ENCODE measurements at regions not wholly inside any gene's neighbourhood (a gene's known extent, or its start where the extent isn't known, plus 50 kb on each side); places are given as distances from the start of the nearest gene placed in this dataset.

GRCh38 chr13:97797553-97797952 lies 155.9 kb upstream of the IPO5 start:
- no peak for DNase-seq (ENCODE audit: low read depth in 2 of 2)

- no peak for DNase-seq (ENCODE audit: low read depth in 2 of 2)
Observed at GRCh38 chr13:97798171-97798821, 155.2 kb upstream of the IPO5 start.

- no peak for DNase-seq (ENCODE audit: low read depth in 2 of 2)
Observed at GRCh38 chr13:97798836-97799235, 154.6 kb upstream of the IPO5 start.

GRCh38 chr13:97802213-97802612 lies 151.3 kb upstream of the IPO5 start:
- DNase-seq (ENCODE audit: low read depth in 2 of 2), result no peak

- no peak for DNase-seq (ENCODE audit: low read depth in 2 of 2)
Observed at GRCh38 chr13:97809576-97809975, 143.9 kb upstream of the IPO5 start.

GRCh38 chr13:97810152-97810551 lies 143.3 kb upstream of the IPO5 start:
- DNase-seq (ENCODE audit: low read depth in 2 of 2), result no peak

GRCh38 chr13:97822377-97822776 lies 131.1 kb upstream of the IPO5 start:
- no peak for DNase-seq (ENCODE audit: low read depth in 2 of 2)

GRCh38 chr13:97826421-97827012 lies 127.0 kb upstream of the IPO5 start:
- DNase-seq (ENCODE audit: low read depth in 2 of 2), result no peak

- DNase-seq (ENCODE audit: low read depth in 2 of 2), result no peak
Observed at GRCh38 chr13:97834250-97834649, 119.2 kb upstream of the IPO5 start.

GRCh38 chr13:97843189-97843588 lies 110.3 kb upstream of the IPO5 start:
- DNase-seq (ENCODE audit: low read depth in 2 of 2), result no peak

- no peak for DNase-seq (ENCODE audit: low read depth in 2 of 2)
Observed at GRCh38 chr13:97844151-97844550, 109.3 kb upstream of the IPO5 start.

GRCh38 chr13:97848886-97849285 lies 104.6 kb upstream of the IPO5 start:
- DNase-seq (ENCODE audit: low read depth in 2 of 2), result no peak

GRCh38 chr13:97849305-97849704 lies 104.2 kb upstream of the IPO5 start:
- no peak for DNase-seq (ENCODE audit: low read depth in 2 of 2)

GRCh38 chr13:97851269-97851668 lies 102.2 kb upstream of the IPO5 start:
- DNase-seq (ENCODE audit: low read depth in 2 of 2), result no peak

GRCh38 chr13:97852181-97852874 lies 101.1 kb upstream of the IPO5 start:
- no peak for DNase-seq (ENCODE audit: low read depth in 2 of 2)

- DNase-seq (ENCODE audit: low read depth in 2 of 2), result no peak
Observed at GRCh38 chr13:97853550-97853949, 99.9 kb upstream of the IPO5 start.

GRCh38 chr13:97855570-97856303 lies 97.7 kb upstream of the IPO5 start:
- DNase-seq (ENCODE audit: low read depth in 2 of 2), result peak in 1 of 2 donors; percentile 1

GRCh38 chr13:97856304-97856675 lies 97.2 kb upstream of the IPO5 start:
- no peak for DNase-seq (ENCODE audit: low read depth in 2 of 2)

GRCh38 chr13:97858161-97858560 lies 95.3 kb upstream of the IPO5 start:
- DNase-seq (ENCODE audit: low read depth in 2 of 2), result no peak

- no peak for DNase-seq (ENCODE audit: low read depth in 2 of 2)
Observed at GRCh38 chr13:97866346-97866745, 87.1 kb upstream of the IPO5 start.

GRCh38 chr13:97866751-97867150 lies 86.7 kb upstream of the IPO5 start:
- DNase-seq (ENCODE audit: low read depth in 2 of 2), result no peak

GRCh38 chr13:97873398-97873797 lies 80.1 kb upstream of the IPO5 start:
- DNase-seq (ENCODE audit: low read depth in 2 of 2), result no peak

GRCh38 chr13:97875218-97875617 lies 78.3 kb upstream of the IPO5 start:
- DNase-seq (ENCODE audit: low read depth in 2 of 2), result no peak

Measured in stimulated activated CD8-positive, alpha-beta memory T cell treated with anti-CD3 and anti-CD28 coated beads, Interleukin-15, amount 100 ng/mL, for 48 hours (primary cell).